22Rv1 (cell line): ENCODE measurements at regions not wholly inside any gene's neighbourhood (a gene's known extent, or its start where the extent isn't known, plus 50 kb on each side); places are given as distances from the start of the nearest gene placed in this dataset.

Source experiments
- H3K27ac ChIP-seq: fragments of 450-650 bp; 2 replicates; pipeline ENCODE4 v1.5.1; 2017
- ZFX ChIP-seq: fragments of 450-650 bp; IDR thresholded peaks from 2 replicates; pipeline ENCODE4 v1.6.1; 2017; ENCODE audit warnings: antibody characterized with exemption, borderline replicate concordance
- TF ChIP-seq, protein P1 (sequence below): fragments of 450-650 bp; IDR thresholded peaks from 2 replicates; pipeline ENCODE4 v1.5.1; 2017; ENCODE audit warnings: mild to moderate bottlenecking

DNA sequence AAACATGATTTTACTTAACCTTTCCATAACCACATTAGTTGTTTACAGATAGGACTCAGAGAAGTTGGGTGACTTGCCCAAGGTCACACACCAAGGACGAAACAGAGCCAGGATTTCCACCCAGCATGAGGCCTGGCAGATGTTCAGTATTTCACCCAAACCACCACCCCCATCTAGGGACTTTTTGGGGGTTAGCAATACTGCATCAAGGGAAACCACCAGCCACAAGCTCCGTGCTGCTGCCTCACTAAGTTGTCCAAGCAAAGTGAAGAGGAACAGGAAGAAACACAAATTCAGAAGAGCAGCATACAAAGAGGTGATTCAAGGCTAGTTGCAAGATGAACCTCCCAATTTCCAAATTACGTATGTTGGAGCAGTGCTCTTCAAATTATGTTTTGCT lies 219.6 kb upstream of the RORB start:
- no peak overlapping the region for H3K27ac ChIP-seq
- TF ChIP-seq ZFX: no peak
- TF ChIP-seq, protein P1, sequence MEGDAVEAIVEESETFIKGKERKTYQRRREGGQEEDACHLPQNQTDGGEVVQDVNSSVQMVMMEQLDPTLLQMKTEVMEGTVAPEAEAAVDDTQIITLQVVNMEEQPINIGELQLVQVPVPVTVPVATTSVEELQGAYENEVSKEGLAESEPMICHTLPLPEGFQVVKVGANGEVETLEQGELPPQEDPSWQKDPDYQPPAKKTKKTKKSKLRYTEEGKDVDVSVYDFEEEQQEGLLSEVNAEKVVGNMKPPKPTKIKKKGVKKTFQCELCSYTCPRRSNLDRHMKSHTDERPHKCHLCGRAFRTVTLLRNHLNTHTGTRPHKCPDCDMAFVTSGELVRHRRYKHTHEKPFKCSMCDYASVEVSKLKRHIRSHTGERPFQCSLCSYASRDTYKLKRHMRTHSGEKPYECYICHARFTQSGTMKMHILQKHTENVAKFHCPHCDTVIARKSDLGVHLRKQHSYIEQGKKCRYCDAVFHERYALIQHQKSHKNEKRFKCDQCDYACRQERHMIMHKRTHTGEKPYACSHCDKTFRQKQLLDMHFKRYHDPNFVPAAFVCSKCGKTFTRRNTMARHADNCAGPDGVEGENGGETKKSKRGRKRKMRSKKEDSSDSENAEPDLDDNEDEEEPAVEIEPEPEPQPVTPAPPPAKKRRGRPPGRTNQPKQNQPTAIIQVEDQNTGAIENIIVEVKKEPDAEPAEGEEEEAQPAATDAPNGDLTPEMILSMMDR: no peak

DNA sequence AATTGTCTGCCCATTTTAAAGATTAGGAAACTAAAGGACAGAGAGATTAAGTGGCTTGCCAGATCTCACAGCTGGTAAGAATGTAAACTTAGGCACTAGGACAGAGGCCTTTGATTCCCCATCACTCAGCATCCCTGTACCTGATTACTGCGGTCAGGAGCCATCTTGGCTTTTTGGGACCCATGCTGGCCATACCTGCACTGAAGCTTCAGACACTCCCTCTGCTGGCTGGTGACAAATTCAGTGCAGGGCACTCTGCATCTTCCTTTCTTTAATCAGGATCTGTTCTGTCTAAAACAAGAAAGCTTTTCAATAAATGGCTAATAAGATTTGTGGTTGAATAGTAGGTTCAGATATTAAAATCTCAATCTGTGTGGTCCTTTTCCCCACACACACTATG lies 215.5 kb upstream of the RORB start:
- H3K27ac ChIP-seq: no peak overlapping the region
- TF ChIP-seq ZFX: no peak
- TF ChIP-seq, protein P1: peak; percentile 58

DNA sequence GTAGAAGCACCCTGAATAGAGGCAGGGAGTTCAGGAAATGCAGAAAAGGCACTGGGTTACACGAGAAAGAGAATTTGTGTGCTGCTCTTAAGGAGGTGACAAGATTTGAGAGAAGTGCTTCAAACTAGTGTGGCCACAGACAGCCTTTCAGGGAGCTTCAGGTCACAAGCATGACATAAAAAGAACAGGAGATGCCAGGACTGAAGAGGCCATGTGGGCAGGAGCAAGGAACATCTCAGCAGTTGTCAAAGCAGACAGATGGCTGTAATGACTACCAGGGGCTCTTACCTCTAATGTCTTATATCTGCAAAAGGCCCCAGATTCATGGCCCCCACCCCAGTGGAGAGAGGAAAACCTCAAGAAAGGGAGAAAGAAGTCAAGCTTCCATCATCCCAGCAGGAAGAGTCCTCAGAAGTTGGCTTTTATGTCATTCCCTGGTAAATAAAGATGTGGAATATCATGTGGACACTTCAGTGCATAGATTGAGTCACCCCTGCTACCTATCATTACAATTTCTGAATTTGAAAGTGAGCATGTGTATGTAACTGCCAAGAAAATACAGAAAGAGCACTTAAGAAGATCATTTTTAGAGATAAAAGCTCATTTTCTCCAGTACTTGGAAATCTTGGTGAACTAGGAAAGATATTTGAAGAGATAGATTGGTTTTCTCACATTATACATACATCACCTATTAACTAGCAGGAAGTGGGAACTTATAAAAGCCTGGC lies 214.4 kb upstream of the RORB start:
- no peak overlapping the region for H3K27ac ChIP-seq
- TF ChIP-seq, protein P1: no peak
- TF ChIP-seq ZFX: no peak

DNA sequence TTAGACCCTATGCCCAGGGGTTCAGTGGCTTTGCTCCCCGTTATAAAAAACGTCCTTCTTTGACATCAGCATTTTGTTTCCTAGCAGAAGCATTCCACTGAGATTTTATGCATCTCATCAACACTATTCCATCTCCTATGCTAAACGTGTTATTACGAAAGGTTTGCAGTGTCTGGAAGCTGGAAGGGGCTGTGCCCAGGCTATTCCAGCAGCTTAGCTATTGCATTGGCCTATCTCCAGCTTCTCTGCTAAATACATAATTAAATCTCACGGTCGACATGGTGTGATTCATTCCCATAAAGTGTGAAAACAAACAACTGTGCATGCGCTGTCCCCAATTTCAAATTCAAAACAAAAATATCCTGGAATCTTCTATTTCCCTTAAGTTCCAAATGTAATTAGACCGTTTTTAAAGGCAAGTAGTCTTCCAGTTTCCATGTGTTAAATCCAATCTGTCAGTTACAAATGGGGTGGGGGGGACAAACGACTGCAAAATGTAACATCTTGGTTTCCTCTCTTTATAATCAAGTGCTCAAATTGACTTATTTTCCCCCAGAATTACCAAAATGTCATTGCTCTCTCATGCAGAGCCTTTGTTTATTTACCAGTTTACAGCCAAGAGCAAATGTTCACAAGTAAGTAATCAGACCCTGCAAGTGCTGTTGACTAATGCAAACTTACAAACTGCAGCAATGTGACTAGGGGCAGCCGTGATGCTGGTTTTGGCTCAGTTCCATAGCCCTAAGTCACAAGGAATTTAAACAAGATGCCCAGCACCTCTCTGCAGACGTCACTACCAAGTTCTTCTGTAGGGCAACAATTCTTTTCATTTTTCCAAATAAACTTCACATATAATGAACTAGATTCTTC lies 212.3 kb upstream of the RORB start:
- H3K27ac ChIP-seq: no peak overlapping the region
- TF ChIP-seq ZFX: no peak

DNA sequence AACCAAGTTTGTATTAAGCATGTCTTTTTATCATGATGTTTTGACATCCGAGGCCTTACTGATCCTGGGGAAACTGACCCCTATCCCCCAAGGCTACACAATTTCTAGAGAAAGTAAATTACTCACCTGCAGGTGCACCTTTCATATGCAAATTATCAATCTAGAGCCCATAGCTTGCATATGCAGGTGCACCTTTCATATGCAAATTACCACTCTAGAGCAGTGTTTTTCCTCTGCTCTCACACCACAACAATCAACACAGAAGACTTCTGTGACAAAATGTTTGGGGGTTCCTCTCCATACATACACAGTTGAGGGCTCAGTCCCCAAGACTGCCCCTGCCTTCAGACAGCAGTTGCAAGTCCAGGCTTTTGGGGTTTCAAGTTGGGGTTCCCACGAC lies 203.7 kb upstream of the RORB start:
- TF ChIP-seq, protein P1: no peak
- no peak for TF ChIP-seq ZFX
- H3K27ac ChIP-seq: no peak overlapping the region

DNA sequence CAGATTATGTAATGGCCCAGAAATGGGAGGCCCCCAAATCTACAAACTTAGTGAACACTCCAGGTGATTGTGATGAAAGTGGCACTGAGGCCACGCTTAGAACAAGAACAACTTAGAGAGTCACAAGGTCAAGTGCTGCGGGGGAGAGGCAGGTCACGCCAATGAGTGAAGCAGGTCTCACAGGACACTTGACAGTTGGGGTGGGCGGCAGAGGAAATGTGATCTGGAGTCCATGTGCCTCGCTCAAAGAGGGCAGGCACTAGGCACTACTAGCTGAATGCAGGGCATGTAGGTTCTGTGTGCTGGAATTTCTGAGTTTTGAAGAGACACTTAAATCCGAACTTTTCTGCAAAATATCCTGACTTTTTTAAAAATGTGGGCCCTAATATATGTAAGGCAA lies 193.2 kb upstream of the RORB start:
- H3K27ac ChIP-seq: no peak overlapping the region
- TF ChIP-seq ZFX: no peak
- TF ChIP-seq, protein P1: no peak

DNA sequence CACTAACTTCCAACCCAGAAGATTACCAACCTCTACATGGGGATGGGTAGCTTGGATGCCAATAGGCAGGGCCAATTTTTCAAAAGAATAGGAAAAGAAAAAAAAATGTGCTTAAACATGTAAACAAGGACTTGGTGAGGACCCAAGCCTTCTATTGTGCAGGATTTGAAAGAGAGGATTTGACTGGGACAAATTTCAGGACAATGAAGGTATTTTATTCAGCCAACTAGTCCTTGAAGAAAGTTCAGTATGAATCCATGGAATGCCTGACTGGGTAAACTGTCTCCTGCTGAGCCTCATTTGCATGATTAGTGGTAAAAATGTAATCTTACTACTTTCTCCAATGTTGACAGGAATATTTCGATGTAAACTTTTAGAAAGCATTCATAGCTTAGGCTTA lies 192.5 kb upstream of the RORB start:
- TF ChIP-seq ZFX: no peak
- TF ChIP-seq, protein P1: no peak
- no peak overlapping the region for H3K27ac ChIP-seq
